GM12873 (cell line): ENCODE measurements at regions not wholly inside any gene's neighbourhood (a gene's known extent, or its start where the extent isn't known, plus 50 kb on each side); places are given as distances from the start of the nearest gene placed in this dataset.

Experiments used
- CTCF ChIP-seq: IDR thresholded peaks from 2 replicates; pipeline ENCODE4 v1.5.1; 2012; ENCODE audit warnings: low read depth, mild to moderate bottlenecking, moderate library complexity, low read length, control low read depth; ENCODE audit not compliant: insufficient read depth; ENCODE audit errors: missing control alignments

DNA sequence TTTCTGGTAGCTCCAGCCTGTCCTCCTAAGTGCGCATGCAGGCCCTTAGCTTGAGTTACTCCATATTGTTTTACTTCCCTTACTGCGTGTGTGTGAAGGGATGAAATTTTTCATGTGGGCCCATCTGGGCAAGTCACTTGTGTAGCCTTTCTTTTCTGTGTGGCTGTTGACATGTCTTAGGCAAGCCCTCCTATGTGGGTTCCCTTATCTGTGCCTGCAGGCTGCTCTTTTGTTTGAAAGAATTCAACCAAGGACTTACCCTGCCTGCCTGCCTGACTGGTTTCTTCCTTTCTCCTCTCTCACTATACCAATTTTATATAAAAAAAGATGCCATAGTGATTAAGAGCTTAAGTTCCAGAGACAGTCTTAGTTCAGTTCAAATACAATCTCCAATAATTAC, 249.3 kb downstream of the ATG4C start:
- no peak for TF ChIP-seq CTCF

DNA sequence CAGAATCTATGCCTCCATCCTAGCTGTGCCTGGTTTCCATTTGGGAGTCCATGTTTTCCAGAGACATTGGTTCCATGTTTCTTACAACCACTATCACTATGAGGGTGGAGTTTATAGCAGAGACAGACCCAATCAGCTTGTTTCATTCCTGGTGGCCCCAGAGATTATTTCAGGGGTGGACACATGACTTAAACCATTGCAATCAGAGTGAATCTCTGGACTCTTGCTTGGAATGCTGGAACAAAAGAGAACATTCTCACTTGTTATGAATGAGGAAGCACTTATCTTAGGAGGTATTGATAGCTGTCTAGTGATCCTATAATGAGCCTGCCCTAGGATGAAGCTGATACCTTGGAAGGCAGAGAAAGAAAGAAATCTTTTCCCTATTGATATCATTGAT, 250.3 kb downstream of the ATG4C start:
- TF ChIP-seq CTCF: no peak

- TF ChIP-seq CTCF: no peak
Observed at GRCh38 chr1:63038586-63038985, 254.7 kb downstream of the ATG4C start.

DNA sequence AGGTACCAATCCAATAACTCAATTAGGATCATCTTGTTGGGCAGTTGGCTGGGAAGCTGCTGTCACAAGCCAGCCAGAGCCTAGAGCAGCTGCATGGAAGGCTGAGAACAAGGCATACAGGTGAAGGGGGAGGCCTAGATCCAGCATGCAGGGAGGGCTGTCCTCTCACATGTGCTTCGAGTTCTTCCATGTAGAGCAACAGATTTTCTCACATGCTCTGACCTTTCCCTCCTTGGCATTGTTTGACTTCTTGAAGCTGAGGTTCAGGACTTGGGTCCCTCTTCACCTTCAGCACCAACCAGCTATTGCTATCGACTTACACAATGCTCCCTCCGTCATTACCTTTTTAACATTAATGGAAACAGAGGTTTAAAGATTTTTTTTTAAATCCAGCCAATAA, 257.7 kb downstream of the ATG4C start:
- no peak for TF ChIP-seq CTCF

- TF ChIP-seq CTCF: no peak
Observed at GRCh38 chr1:63042278-63042677, 258.3 kb downstream of the ATG4C start.

- no peak for TF ChIP-seq CTCF
Observed at GRCh38 chr1:63046539-63046938, 262.6 kb downstream of the ATG4C start.

- TF ChIP-seq CTCF: no peak
Observed at GRCh38 chr1:63049135-63049534, 265.2 kb downstream of the ATG4C start.
